ENCODE measurements at regions not wholly inside any gene's neighbourhood (a gene's known extent, or its start where the extent isn't known, plus 50 kb on each side); places are given as distances from the start of the nearest gene placed in this dataset.

DNA sequence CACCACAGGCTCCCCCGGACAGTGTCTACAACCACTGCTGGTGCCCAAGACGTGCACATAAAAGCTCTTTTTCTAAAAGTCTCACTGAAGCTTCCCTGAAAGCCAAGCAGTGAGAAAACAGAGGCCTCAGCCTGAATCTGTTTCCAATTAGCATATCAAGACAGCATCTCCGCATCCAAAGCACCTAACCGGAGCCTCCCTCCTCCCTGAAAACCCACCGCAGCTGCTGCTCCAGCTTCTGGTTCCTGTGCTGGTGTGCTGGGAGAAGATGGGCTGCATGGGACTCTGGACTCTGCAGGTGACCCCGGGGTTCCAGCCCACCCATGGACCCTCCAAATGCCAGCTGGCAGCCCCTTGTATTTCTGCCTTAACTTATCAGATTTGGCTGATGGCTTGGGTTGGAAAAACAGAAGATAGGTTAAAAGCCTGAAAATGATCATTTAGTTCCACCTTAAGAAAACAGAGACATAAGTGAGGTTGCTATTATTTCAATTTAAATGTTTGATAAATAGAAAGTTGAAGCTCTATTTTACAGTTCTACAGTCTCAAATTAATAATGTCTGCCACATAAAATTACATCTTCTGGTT lies 103.3 kb downstream of the TMEM18 start:
- DNase-seq, result no peak

- no peak for DNase-seq
Measured at GRCh38 chr2:573025-573424, 104.2 kb downstream of the TMEM18 start.

DNA sequence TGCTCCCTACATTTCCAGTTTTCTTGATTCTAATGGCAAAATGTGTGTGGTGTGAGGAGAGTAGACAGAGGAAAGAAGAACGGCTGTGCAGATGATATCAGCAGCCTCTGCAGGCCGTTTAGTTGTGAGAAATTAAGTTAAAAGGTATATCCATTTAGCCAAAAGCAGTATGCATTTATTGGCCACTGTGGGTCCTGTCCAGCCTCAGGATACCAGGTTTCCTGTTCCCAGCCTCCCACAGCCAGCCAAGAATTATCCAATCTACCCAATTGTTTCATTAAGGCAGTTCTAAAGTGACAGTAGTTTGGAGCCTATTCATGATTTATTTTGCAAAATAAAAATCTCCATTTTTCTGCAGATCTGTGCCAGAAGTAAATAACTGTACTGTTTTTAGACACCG lies 107.5 kb downstream of the TMEM18 start:
- DNase-seq, result no peak

GRCh38 chr2:568639-569235 lies 108.5 kb downstream of the TMEM18 start:
- no peak for DNase-seq

DNA sequence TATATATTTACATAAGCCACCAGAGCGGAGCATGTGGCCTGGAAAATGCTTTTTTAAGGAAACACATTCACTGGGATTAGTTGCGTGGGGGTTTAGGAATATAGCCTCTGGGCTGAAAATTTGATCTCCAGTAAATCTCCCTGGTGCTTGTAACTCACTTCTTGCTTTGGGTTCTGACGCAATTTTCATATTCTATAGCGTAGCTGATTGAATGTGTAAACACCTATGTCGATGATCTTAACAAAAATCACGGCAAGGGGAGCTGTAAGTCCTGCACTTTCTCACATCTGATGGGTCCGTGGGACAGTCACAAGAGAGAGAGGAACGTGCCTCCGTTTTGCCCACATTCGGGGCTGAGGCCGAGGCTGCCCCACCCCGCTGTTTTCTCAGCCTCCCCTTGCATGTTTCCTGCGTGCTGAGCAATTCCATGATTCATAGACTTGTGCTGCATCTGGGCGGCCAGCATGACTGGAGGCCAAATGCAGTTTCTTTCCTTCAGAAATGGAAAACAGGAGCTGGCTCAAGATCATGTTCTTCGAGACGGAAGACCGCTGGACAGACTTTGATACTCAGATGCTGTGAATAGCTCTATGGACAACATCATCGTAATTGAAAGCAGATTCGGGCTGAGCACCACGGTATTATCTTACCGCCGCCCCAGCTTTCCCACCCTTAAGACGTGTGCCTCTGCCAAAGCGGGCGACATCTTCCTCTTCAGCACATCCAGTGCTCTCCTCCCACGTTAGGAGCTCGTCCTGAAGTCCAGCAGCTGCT lies 109.2 kb downstream of the TMEM18 start:
- no peak for DNase-seq

- no peak for DNase-seq
Measured at GRCh38 chr2:567496-567864, 109.7 kb downstream of the TMEM18 start.

- DNase-seq, result no peak
Measured at GRCh38 chr2:566379-567313, 110.6 kb downstream of the TMEM18 start.

DNA sequence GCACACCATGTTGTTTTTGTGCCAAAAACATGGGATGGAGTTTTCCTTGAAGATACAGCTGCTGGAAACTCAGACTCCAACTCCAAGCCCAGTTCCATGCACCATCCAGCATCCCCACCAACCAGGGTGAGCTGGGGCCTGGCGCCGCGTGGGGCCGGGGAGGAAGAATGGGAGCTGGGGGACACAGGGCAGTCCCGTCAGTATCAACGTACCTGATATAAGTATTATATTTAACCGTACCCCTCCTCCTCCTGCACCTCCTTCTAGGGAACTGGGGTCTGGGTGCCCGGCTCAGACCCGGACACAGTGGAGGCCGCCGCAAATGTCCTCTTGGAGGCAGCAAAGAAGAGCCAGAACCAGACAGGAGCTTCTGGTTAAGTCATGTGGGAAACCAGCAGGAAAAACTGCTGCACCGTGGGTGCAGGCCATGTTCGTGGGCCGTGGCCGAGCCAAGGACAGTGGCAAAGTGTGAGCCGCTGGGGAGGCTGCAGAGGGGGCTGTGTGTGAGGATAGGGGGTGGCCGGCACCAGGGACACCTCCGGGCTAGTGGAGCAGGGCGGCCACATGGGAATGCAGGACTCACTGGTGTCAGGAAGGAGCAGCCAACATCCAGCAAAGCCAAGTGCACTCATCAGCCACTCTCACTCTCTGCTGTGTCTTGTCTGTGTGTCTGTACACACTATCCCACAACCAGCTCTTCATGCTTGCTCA lies 112.6 kb downstream of the TMEM18 start:
- no peak for DNase-seq

GRCh38 chr2:563512-563911 lies 113.7 kb downstream of the TMEM18 start:
- no peak for DNase-seq

DNA sequence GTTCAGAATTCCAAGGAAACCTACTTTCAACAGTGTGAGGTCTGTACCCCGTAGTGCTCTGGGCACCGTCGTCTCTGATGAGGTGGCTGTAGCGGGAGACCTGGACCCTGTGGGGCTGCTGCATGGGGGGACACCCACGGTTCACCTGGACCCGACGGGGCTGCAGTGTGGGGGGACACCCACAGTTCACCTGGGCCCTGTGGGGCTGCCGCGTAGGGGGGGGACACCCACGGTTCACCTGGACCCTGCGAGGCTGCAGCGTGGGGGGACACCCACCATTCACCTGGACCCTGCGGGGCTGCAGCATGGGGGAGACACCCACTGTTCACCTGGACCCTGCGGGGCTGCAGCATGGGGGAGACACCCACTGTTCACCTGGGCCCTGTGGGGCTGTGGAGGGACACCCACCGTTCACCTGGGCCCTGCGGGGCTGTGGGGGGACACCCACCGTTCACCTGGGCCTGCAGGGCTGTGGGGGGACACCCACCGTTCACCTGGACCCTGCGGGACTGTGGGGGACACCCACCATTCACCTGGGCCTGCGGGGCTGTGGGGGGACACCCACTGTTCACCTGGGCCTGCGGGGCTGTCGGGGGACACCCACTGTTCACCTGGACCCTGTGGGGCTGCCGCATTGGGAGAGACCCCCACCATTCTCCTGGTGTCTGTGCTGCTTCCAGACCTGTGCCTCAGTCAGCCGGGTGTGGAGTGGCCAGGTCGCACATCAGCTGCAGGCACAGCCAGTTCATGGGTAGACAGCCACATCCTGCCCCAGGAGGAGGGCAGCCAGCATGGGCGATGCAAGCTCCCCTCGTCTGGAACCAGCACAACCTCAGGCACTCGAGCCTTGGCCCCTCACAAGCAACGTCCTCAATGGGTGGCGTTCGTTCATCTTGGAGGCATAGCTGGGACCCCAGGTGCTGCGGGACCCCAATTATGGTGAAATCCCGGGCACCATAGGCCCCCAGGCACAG lies 114.5 kb downstream of the TMEM18 start:
- no peak for DNase-seq

DNA sequence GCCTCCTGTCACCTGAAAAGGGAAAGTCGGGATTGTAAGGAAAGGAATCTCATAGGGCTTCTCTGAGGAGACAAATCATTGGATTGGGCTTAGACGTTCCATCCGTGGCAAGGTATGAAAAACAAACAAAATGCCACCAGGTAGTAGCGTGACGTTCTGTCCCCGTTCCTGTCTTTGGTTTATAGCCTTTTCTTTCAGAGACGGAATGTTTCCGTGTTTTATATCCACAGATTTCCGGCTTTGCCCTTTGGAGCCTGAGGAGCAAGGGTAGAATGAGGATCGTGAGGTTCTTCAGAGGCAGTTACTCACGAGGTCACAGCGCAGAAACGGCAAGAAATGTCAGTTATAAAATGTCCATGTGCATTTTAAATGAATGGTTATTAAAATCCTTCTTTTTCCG lies 118.3 kb downstream of the TMEM18 start:
- DNase-seq, result no peak

- DNase-seq, result no peak
Measured at GRCh38 chr2:558302-558642, 118.9 kb downstream of the TMEM18 start.

GRCh38 chr2:557635-558301 lies 119.4 kb downstream of the TMEM18 start:
- DNase-seq, result no peak

GRCh38 chr2:556485-556884 lies 120.7 kb downstream of the TMEM18 start:
- DNase-seq, result no peak

DNA sequence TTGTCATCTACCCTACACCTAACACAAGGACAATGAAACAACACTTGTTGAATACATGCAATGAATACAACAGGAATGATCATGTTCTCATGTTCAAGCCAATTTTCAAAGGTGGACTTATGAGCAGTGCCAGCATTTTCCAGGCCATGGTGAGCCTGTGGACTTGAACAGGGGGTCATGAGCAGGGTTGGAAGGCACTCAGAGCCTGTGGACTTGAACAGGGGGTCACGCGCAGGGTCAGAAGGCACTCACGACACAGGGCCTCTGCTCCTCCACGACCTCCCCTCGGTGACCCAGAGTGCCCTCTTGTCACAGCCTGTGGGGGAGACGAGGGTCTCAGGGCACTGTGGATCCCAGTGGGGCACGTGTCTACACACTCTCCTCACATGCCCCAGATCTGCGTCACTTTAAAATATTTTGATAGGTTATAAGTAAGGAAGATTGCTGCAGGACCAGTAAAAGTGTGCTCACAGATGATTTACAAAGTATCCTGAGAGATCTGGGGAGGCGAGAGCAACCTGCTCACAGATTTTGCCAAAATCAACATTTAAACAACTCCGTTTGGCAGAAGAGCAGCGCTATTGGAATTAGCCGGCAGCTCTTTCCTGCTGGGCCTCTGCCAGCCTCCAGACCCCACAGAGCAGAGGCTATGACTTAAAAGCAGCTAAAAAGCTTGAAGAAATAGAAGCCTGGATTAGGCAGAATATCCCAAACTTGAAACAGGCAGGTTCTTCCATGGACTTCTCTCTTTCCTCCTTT lies 121.9 kb downstream of the TMEM18 start:
- DNase-seq, result no peak

- no peak for DNase-seq
Measured at GRCh38 chr2:554444-554843, 122.8 kb downstream of the TMEM18 start.

- no peak for DNase-seq
Measured at GRCh38 chr2:552906-553305, 124.3 kb downstream of the TMEM18 start.

DNA sequence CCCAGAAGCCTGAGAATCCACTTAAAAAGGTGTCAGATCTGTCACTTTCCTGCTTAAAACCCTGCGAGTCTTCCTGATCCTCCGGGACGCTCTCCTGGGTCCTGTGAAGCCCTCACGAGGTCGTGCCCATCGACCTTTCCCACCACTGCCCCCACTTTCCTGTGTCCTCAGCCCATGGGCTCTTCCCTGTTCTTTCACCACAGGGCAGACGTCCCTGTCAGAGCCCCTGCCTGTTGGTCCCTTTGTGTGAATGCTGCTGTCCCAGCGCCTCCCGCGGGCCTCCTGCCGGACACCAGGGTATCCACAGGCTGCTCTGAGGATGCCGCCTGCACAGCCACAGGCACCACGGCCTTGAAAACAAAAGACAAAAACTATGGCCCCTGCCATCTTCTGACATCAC lies 125.6 kb downstream of the TMEM18 start:
- no peak for DNase-seq

DNA sequence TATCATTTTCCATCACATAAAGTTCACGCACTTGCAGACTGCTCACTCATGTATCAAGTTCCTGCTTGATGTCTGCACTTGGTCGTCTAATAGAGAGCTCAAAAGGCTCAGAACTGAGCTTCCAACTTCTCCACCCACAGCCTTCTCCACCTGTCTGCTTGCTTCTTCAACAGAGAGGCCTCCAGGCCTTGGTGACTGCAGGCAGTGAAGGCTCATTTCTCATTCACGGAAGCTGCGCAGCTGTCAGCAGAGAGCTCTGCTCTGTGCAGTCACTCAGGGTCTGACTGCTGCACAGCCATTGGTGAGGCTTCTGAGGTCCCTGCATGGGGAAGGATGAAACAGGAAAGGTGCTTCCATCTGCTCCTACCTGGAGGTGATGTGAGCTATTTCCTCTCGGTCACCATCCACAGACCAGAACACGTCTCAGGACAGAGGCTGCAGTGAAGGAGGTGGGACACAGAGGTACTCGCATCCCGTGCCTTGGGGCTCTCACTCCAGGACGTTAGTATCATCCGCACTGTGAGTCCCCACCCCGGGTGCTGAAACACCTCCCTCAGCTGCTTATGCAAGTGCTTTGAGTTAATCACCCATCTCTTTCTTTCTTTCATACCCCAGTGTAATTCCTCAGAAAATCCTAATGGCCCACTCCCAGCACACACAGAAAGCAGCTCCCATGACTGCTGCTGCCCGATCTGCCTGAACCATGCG lies 126.2 kb downstream of the TMEM18 start:
- no peak for DNase-seq
